Activated CD8-positive, alpha-beta memory T cell treated with anti-CD3 and anti-CD28 coated beads, Interleukin-2, amount 50 U/mL, for 24 hours (primary cell): ENCODE measurements at regions not wholly inside any gene's neighbourhood (a gene's known extent, or its start where the extent isn't known, plus 50 kb on each side); places are given as distances from the start of the nearest gene placed in this dataset.

Experiments used
- DNase-seq: peaks from one replicate; pipeline ENCODE4 v3.0.0-alpha.2; 2020; ENCODE audit errors: extremely low read depth

GRCh38 chr14:65318636-65319506 lies 93.7 kb upstream of the FUT8 start:
- DNase-seq = no peak

DNA sequence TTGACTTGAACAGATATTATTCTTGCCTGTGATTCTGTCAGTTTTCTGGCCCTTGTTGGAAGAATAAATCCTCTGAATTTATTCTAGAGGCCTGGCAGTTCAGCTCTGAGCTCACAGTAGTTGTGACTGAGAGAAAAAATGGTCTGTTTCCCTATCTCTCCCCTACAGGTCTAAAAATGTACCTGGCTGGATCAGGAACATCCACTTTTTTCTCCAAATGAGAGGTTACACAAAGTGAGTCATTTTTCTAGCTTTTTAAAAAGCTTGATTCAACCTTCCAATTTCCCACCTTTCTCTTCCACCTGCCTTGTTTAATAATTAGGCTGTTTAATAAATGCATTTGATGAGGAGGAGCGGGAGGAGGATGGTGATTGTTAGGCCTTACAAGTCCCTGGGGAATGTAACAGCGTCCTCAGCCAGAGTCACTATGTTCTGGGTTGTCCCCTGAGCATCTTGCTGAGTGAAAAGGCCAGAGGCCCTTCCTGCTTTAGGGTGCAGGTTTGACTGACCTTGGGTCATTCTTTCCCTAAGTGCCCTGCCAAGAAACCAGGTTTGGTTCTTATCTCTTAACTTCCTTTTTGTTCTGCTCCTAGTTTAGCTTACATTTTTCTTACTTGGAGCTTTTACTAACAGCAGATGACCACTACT lies 91.7 kb upstream of the FUT8 start:
- DNase-seq = no peak

GRCh38 chr14:65321370-65321875 lies 91.1 kb upstream of the FUT8 start:
- no peak for DNase-seq

DNA sequence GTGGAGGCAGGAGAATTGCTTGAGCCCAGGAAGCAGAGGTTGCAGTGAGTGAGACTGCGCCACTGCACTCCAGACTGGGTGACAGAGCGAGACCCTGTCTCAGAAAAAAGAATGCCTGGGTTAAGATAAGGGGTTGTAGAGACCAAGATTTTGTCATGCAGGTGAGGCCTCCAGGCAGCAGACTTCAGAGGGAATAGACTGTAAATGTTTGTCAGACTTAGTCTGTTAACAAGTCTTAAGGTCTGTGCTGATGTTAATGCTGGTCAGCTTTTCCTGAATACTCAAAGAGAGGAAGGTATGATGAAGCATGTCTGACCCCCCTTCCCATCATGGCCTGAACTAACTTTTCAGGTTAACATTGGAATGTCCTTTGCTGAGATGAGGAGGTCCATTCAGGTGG lies 83.0 kb upstream of the FUT8 start:
- no peak for DNase-seq

- no peak for DNase-seq
Measured at GRCh38 chr14:65329911-65330310, 82.6 kb upstream of the FUT8 start.

- DNase-seq = no peak
Measured at GRCh38 chr14:65330416-65330815, 82.1 kb upstream of the FUT8 start.

DNA sequence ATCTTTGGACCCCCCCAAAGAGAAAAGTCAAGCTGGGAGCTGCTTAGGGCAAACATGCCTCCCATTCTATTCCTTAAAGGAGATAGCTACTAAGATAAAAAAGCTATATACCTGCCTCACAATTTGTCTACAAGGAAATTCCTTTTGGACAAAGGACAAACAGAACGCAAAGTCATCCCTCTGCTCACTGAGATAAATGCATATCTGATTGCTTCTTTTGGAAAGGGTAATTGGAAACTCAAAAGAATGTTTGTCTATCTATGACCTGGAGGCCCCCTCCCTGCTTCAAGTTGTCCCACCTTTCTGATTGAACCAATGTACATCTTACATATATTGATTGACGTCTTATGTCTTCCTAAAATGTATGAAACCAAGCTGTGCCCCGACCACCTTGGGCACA lies 80.9 kb upstream of the FUT8 start:
- no peak for DNase-seq

DNA sequence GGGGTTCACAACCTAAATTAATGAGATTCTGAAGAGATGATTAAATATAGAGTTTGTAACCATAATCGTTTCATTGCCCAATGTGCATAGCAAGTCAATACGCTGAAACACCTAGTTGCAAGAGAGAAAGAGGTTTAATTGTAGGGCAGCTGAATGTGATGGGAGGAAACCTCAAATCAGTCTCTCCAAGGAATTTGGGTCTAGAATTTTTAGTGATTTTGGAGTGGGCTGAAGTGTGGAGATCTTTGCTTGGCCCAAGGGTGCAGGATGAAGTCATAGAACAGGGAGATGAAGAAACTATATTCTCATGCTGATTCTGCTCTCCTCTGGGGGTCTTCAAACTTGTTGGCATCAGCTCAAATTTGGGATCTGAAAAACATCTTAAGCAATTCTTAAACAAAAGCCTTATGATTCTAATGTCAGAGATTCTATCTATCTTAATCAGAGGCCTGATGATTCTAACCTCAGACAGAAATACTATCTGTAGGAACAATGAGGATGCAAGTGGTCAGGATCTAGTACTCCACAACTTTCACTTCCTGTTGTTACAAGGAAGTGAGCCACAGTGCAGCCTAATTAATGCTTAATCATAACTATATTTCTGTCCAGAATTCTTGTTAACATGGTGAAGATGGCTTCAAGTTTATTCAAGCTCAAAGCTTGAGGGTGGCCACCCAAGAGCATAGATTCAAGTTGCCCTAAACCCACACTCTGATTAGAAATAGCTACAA lies 80.2 kb upstream of the FUT8 start:
- DNase-seq = no peak

GRCh38 chr14:65333943-65334687 lies 78.4 kb upstream of the FUT8 start:
- no peak for DNase-seq

DNA sequence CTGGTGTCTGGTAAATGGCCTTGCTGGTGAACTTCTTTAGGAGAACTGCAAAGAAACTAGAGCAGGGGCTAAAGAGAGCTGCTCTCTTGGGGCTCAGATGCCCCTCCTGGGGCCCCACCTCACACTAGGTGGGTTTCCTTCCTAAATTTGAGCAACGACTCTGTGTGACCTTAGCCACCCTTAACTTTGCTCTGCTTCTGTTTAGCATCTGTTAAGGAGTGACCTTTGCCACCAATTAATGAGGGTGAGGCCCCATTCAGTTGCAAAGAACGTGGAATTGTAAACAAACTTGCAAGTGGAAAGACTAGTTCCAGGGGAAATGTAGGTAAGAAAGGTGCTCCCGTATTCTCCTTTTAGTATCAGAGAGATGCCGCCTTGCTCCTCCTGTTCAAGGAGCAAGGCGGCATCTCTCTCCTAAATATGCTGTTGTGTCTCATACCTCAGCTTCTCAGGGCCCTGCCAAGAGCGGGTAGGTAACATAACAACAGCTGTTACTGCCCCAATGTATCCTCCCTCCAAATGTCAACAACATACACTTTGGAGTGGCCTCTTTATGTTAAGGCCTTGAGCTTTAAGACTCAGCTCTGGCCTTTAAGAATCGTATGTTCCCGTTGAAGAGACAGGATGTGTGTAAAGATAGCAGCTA lies 77.6 kb upstream of the FUT8 start:
- no peak for DNase-seq

- DNase-seq = no peak
Measured at GRCh38 chr14:65335411-65335947, 77.1 kb upstream of the FUT8 start.

GRCh38 chr14:65336191-65336591 lies 76.3 kb upstream of the FUT8 start:
- peak; percentile 12 for DNase-seq

- DNase-seq = no peak
Measured at GRCh38 chr14:65339866-65340265, 72.7 kb upstream of the FUT8 start.

- DNase-seq = no peak
Measured at GRCh38 chr14:65344011-65344410, 68.5 kb upstream of the FUT8 start.

- DNase-seq = no peak
Measured at GRCh38 chr14:65345266-65345665, 67.3 kb upstream of the FUT8 start.

GRCh38 chr14:65346474-65346873 lies 66.1 kb upstream of the FUT8 start:
- DNase-seq = no peak

GRCh38 chr14:65346895-65347294 lies 65.6 kb upstream of the FUT8 start:
- no peak for DNase-seq

GRCh38 chr14:65348137-65348536 lies 64.4 kb upstream of the FUT8 start:
- DNase-seq = no peak

- DNase-seq = no peak
Measured at GRCh38 chr14:65349100-65349499, 63.4 kb upstream of the FUT8 start.

DNA sequence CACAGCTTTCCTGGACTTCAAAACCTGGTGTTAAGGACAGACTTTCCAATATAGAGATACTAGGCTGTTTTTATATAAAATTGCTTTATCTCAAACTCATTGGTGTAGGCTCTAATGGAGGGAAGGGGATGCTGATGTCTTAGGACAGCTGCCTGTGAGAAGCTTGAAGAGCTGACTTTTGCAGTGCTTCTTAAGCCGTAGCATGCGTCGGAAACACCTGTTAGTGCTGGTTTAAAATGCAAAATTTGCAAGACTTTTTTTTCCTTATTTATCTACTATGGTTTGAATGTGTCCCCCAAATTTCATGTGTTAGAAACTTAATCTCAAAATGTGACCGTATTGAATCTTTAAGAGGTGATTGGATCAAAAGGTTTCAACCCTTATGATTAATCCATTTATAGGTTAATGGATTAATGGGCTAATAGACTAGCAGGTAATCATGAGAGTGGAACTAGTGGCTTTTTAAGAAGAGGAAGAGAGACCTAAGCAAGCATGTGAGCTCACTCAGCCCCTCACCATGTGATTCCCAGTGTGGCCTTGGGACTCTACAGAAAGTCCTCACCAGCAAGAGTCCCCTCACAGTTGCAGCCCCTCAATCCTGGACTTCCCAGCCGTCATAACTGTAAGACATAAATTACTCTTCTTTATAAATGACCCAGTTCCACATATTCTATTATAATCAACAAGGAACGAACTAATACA lies 60.9 kb upstream of the FUT8 start:
- no peak for DNase-seq
